Spleen (tissue), 11 donors: ENCODE measurements at regions not wholly inside any gene's neighbourhood (a gene's known extent, or its start where the extent isn't known, plus 50 kb on each side); places are given as distances from the start of the nearest gene placed in this dataset.

Experiments
- DNase-seq: peaks from one replicate; pipeline ENCODE4 v3.0.0-alpha.2; 2020
- H3K27ac ChIP-seq, 8 donors: fragments of 200-600 bp; sonication (generic) in 7 of 8; 1 replicate in 4 of 8; 2 replicates in 4 of 8; pipeline versions ENCODE4 v1.5.0 to v1.8.0; 2016 to 2021; ENCODE audit warnings: inconsistent platforms in 4 of 8, mild to moderate bottlenecking in 4 of 8, moderate library complexity in 1 of 8
- H3K27me3 ChIP-seq, 7 donors: fragments of 200-600 bp; sonication (generic) in 6 of 7; replicated peaks in 1 of 7; 1 replicate in 4 of 7; 2 replicates in 3 of 7; pipeline versions ENCODE4 v1.5.0 to v1.8.0; 2016 to 2021; ENCODE audit warnings: inconsistent platforms in 3 of 7, mild to moderate bottlenecking in 1 of 7
- H3K36me3 ChIP-seq, 6 donors: fragments of 200-600 bp; sonication (generic) in 5 of 6; 1 replicate in 4 of 6; 2 replicates in 2 of 6; pipeline versions ENCODE4 v1.5.0 to v1.8.0; 2016 to 2021; ENCODE audit warnings: inconsistent platforms in 2 of 6
- H3K4me1 ChIP-seq, 6 donors: fragments of 200-600 bp; sonication (generic) in 5 of 6; 1 replicate in 3 of 6; 2 replicates in 3 of 6; pipeline versions ENCODE4 v1.5.0 to v1.8.0; 2016 to 2021; ENCODE audit warnings: inconsistent platforms in 3 of 6
- H3K4me3 ChIP-seq, 8 donors: fragments of 200-600 bp; sonication (generic) in 7 of 8; 1 replicate in 4 of 8; 2 replicates in 4 of 8; pipeline versions ENCODE4 v1.5.0 to v1.8.0; 2016 to 2021; ENCODE audit warnings: inconsistent platforms in 4 of 8, mild to moderate bottlenecking in 4 of 8, moderate library complexity in 2 of 8
- H3K9me3 ChIP-seq, 8 donors: fragments of 200-600 bp; sonication (generic) in 7 of 8; 1 replicate in 4 of 8; 2 replicates in 4 of 8; pipeline versions ENCODE4 v1.5.0 to v1.8.0; 2016 to 2021; ENCODE audit warnings: inconsistent platforms in 4 of 8
- CTCF ChIP-seq, 11 experiments: fragments of 200-600 bp in 7 of 11; fragments of 450-650 bp in 4 of 11; sonication (generic) in 4 of 11; IDR thresholded peaks in 8 of 11; conservative IDR thresholded peaks in 3 of 11; 1 replicate in 7 of 11; 2 replicates in 4 of 11; pipeline versions ENCODE4 v1.4.0 to v1.8.0; 2016 to 2021; ENCODE audit warnings: antibody characterized with exemption in 11 of 11, inconsistent platforms in 4 of 11, mild to moderate bottlenecking in 1 of 11
- POLR2A ChIP-seq, 3 donors: fragments of 450-650 bp; IDR thresholded peaks; one replicate each; pipeline ENCODE4 v1.5.1; 2017; ENCODE audit warnings: antibody characterized with exemption in 3 of 3, mild to moderate bottlenecking in 1 of 3
- POLR2AphosphoS5 ChIP-seq, 3 donors: sonication (generic); formaldehyde crosslinking; IDR thresholded peaks; one replicate each; pipeline ENCODE4 v1.5.1; 2017; ENCODE audit warnings: antibody characterized with exemption in 3 of 3
- WGBS, 5 donors: extraction: QIAGEN DNeasy Blood & Tissue Kit in 3 of 5; methylation state at CpG; one replicate each; pipeline versions ENCODE4 v1.1.5 to v1.1.7; 2013 to 2018; 5-methylcytosine and 5-hydroxymethylcytosine counted together
- intact Hi-C: fragments of 100-400 bp; cut with DNase I; formaldehyde crosslinking; loops from one replicate; pipeline ENCODE4 v1.15.0; 2023; ENCODE audit warnings: low total_unique reads
- donor health status: healthy with polysubstance abuse.
- donor health status: DM: no; HTN: no; CAD: no; lungs with moderate emphysema.
- donor health status: DM: no; HTN: no; CAD: no.
- donor health status: Bipolar disorder and iron deficiency.
- donor health status: healthy.
- donor health status: DM: no; HTN: no; CAD: no.
- donor health status: DM: yes; HTN: yes; CAD: no.

- H3K4me3 ChIP-seq: no peak overlapping the region
- intact Hi-C loops: no loop called here
- H3K9me3 ChIP-seq: no peaks in the 10 kb centered on the region
- H3K36me3 ChIP-seq: no peaks in the 10 kb centered on the region
- no peak overlapping the region for H3K27ac ChIP-seq
- no peaks in the 10 kb centered on the region for H3K27me3 ChIP-seq
- TF ChIP-seq POLR2AphosphoS5 (IDR thresholded peaks at IDR 0.05) (no peak), POLR2A (IDR thresholded peaks at IDR 0.05) (no peak), CTCF (IDR thresholded peaks at IDR 0.05 in 8 of 11, conservative IDR thresholded peaks at IDR 0.05 in 3 of 11) (no peak)
- 75 to 90% (median 85%) methylated on average over 6 of the region's 6 CpGs for WGBS, 5 donors
- no peak for DNase-seq
- H3K4me1 ChIP-seq: peaks cover 0 to 21% (median 8%) of the 10 kb centered on the region in 6 donors
Observed at GRCh38 chr9:107933516-107933915, 443.9 kb upstream of the KLF4 start.

GRCh38 chr9:107933097-107933496 lies 443.5 kb upstream of the KLF4 start:
- H3K4me3 ChIP-seq: no peak overlapping the region
- TF ChIP-seq CTCF (IDR thresholded peaks at IDR 0.05 in 8 of 11, conservative IDR thresholded peaks at IDR 0.05 in 3 of 11) (no peak), POLR2AphosphoS5 (IDR thresholded peaks at IDR 0.05) (no peak)
- no peaks in the 10 kb centered on the region for H3K36me3 ChIP-seq
- H3K27ac ChIP-seq: no peak overlapping the region
- intact Hi-C loops: no loop called here
- no peaks in the 10 kb centered on the region for H3K27me3 ChIP-seq
- WGBS, 5 donors: 75 to 91% (median 77%) methylated on average over 5 of the region's 5 CpGs
- H3K4me1 ChIP-seq: peaks cover 0 to 21% (median 8%) of the 10 kb centered on the region in 6 donors
- no peak for DNase-seq
- H3K9me3 ChIP-seq: no peaks in the 10 kb centered on the region

GRCh38 chr9:107932601-107933000 lies 443.0 kb upstream of the KLF4 start:
- intact Hi-C loops: no loop called here
- H3K4me3 ChIP-seq: no peak overlapping the region
- H3K27ac ChIP-seq: no peak overlapping the region
- TF ChIP-seq POLR2AphosphoS5 (IDR thresholded peaks at IDR 0.05) (no peak), CTCF (IDR thresholded peaks at IDR 0.05 in 8 of 11, conservative IDR thresholded peaks at IDR 0.05 in 3 of 11) (no peak), POLR2A (IDR thresholded peaks at IDR 0.05) (no peak)
- DNase-seq: no peak
- H3K4me1 ChIP-seq: peaks cover 0 to 21% (median 8%) of the 10 kb centered on the region in 6 donors
- no peaks in the 10 kb centered on the region for H3K9me3 ChIP-seq
- no peaks in the 10 kb centered on the region for H3K27me3 ChIP-seq
- no peaks in the 10 kb centered on the region for H3K36me3 ChIP-seq
- WGBS, 5 donors: 82 to 100% (median 95%) methylated on average over 2 of the region's 2 CpGs

GRCh38 chr9:107932046-107932445 lies 442.5 kb upstream of the KLF4 start:
- Histone ChIP-seq H3K4me3 (no peak overlapping the region), H3K9me3 (no peaks in the 10 kb centered on the region), H3K36me3 (no peaks in the 10 kb centered on the region), H3K27me3 (no peaks in the 10 kb centered on the region), H3K4me1 (peaks cover 0 to 21% (median 8%) of the 10 kb centered on the region in 6 donors), H3K27ac (no peak overlapping the region)
- intact Hi-C loops: no loop called here
- WGBS, 5 donors: 53 to 75% (median 61%) methylated on average over 1 of the region's 1 CpG
- DNase-seq: no peak
- TF ChIP-seq POLR2A (IDR thresholded peaks at IDR 0.05) (no peak), CTCF (IDR thresholded peaks at IDR 0.05 in 8 of 11, conservative IDR thresholded peaks at IDR 0.05 in 3 of 11) (no peak), POLR2AphosphoS5 (IDR thresholded peaks at IDR 0.05) (no peak)
